ENCODE measurements at regions not wholly inside any gene's neighbourhood (a gene's known extent, or its start where the extent isn't known, plus 50 kb on each side); places are given as distances from the start of the nearest gene placed in this dataset.

DNA sequence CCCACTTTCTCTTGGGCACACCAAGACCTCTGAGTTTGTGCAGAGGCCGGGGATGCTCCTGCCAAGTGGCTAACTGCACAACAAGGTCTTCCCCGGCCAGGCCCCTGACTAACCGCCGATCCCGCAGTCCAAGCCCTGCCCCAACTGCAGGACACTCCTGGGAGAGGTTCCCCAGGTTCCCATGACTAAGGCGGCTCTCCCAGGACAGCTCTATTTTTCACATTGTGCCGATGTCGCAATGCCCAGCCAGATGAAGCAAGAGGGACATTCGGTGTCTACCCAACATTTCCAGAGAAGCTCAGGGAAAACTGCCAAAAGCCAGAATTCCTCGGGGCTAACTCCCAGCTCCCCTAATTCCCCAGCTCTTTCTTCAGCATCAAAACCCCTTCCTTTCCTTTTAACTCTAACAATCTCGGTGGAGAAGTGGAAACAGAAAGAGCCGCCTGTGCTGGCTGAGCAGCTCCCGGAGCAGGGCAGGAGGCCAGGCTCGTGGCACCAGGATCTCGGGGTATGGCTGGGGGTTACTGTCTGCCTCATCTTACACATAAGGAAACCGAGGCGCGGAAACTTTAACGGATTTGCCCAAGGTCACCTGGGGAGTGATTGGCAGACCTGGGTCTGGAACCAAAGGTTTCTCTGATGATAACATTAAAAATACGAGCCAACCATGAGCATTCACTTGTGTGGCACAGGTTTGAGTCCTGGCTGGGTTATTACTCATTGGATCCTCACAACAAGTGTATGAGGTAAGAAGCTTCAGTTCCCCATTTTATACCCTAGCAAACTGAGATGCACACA, 318.2 kb downstream of the BCL11B start:
- no peak for DNase-seq (ENCODE audit: low read depth in 2 of 2)

- DNase-seq (ENCODE audit: low read depth in 2 of 2): no peak
Observed at GRCh38 chr14:98954349-98955000, 317.5 kb downstream of the BCL11B start.

DNA sequence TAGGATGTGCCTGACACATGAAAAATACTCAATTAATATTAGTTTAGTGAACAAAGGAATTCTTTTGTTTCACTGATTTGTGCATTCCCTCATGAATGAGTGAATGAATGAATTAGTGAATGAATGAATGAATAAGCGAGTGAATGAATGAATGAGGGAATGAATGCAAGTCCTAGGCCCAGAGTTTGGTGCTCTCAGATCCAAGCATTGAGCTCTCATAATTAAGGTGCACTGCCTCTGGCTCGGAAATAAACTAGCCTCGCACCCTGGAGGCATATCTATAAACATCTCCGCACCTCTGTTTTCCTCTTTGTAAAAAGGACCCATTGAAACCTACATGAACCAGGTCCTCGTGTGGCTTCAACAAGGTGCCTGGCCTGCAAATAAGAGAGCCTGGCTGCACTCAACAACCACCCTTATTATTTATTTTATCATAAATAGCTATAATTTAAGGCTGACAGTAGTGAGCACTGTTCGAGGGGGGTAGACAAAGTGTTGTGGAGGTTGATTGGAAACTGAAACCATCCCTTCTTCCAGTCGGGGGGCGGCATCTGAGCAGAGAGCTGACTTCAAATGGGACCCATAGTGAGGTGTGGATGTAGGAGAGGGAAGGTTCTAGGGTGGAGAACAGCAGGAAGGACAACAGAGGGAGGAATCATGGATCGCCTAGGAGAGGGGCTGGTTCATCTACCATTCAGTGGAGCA, 316.8 kb downstream of the BCL11B start:
- DNase-seq (ENCODE audit: low read depth in 2 of 2): no peak

DNA sequence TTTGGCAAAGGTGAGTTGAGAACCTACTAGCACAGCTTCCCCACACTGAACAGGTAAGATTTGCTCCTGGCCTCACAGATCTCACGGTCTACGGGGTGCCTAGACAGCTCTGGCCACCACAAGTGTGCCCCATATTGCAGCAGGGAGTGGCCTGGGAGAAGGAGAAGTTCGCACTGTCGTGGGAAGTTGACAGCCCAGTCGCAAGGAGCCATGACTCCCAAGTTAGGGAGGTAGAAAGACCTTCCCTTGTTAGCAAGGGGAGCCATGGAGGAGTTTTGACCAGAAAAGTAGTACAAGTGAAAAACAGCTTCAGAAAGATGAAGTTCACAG, 316.3 kb downstream of the BCL11B start:
- DNase-seq (ENCODE audit: low read depth in 2 of 2): no peak

DNA sequence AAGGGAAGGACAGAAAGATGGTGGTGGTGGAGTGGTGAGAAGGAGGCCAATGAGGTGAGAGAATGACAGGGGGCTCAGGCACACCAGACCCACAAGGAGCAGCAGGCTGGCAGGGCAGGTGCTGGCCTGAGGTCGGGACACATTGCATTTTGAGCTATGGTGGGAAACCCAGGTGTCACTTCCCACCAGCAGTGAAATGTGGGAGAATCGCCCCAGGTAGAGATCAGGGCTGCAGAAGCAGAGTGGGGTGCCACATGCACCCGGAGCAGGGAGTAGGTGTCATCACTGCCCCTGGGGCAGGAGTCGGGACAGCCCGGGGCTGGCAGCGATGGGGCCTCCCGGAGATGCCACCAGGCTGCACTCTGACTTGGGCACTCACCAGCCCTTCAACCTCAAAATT, 315.8 kb downstream of the BCL11B start:
- no peak for DNase-seq (ENCODE audit: low read depth in 2 of 2)

DNA sequence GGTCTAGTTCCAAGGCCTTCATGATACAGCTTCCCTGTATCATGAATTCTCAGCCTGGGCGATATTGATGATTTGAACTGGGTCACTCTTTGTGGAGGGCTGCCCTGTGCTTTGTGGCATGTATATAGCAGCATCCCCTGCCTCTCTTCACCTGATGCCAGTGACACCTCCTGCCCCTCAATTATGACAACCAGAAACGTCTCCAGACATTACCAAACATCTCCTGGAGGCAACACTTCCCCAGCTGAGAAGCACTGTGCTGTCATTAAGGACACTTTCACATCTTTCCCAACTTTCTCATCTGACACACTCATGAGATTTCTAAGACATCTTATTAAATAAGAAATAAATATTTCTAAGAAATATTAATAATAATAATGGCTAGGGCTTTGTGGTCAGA, 315.3 kb downstream of the BCL11B start:
- no peak for DNase-seq (ENCODE audit: low read depth in 2 of 2)

GRCh38 chr14:98957211-98958047, 314.6 kb downstream of the BCL11B start:
- no peak for DNase-seq (ENCODE audit: low read depth in 2 of 2)

GRCh38 chr14:98958048-98958631, 313.9 kb downstream of the BCL11B start:
- no peak for DNase-seq (ENCODE audit: low read depth in 2 of 2)

DNA sequence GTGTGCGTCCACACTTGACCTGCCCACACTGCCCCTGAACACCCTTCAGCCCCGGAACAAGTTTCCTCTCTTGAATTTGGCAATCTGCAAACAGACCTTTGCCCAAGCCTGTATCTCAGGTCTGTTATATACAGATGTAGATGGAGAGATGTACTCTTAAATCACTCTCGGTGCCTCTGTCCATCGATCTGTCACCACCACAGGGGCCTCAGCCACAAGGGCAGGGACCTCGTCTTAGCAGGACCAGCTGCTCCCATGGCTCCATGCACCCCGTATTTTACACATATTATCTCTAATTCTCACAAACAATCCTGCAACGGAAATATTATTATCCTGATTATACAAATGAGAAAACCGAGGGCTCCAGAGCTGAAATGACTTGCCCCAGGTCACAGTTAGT, 313.4 kb downstream of the BCL11B start:
- no peak for DNase-seq (ENCODE audit: low read depth in 2 of 2)

DNA sequence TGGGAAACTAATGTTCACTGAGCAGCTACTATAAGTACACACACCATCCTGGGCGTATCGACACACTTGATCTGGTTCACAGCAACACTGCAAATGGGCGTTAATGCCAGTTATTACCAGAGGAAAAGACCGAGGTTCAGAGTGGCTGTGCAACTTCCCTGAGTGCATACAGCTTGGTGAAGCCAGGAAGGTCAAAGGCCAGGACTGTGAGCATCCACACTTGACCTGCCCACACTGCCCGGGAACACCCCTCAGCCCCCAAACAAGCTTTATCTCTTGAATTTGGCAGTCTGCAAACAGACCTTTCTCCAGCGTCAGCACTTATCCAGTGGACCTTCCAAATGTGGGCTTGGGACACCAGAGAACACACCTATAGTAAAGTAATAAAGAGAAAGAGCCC, 312.6 kb downstream of the BCL11B start:
- DNase-seq (ENCODE audit: low read depth in 2 of 2): no peak

DNA sequence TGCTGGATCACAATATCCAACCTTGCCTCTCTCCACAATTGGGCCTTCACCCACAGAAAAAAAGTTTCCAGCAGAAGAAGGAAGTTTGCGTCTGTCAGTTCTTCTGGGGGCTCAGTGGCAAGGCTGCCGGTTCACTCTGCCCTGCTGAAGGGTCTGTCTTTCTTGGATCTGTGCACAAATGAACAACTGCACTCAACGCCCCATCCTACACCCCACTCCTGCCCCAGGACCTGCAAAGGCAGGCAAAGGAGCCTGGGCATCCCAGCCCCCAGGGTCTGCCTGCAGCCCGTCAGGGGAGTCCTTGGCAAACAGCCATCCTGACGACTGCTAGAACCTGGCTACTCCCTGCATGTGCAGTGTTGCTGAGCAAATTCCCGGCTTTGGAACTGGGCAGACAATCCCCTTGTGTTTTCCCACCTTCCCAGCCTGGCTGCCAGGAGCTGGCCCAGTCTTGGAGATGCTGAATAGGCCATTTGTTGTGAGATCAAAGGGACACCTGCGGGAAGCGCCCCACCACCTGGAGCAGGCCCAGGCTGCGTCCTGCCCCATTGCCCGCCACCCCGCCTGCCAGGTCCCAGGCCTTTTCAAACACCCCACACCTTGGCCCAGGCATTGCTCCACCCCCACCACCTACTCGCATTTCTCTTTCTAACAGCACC, 311.9 kb downstream of the BCL11B start:
- DNase-seq (ENCODE audit: low read depth in 2 of 2): no peak

GRCh38 chr14:98960617-98961013, 311.4 kb downstream of the BCL11B start:
- DNase-seq (ENCODE audit: low read depth in 2 of 2): no peak

DNA sequence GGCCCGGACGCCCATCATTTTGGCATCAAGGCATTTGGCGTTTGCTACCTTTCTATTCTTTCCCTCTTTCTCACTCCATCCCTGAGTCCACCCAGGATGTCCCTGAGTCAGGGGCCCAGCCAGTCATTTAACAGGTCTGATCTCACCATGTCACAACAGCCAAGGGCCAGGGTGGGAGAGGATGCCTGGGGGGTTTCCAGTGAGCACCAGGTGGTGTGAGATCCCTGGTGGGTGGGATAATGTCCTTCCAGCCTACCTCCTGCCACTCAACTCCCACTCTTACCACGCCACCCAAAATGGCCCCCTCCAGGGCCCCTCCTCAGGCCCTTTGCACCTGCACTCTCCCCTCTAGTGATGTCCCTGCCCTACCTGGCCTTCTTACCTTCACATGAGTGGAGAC, 310.8 kb downstream of the BCL11B start:
- no peak for DNase-seq (ENCODE audit: low read depth in 2 of 2)

DNA sequence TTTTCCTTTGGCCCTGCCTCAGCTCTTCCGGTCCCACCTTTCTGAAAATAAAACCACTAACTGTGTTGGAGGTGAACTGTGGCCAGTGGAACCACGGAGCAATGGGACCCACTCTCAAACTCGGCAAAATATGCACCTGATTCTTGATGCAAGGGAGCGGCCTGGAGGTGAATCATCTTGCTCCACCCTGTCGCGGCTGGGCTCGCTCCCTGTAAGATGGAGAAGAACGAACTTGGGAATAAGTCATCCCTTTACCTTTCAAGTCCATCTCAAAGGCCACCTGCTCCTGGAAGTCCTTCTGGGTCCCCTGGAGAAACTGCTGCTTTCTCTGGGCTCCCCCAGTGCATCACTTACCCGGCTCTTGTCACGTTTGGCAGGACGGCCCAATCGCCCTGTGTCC, 309.9 kb downstream of the BCL11B start:
- no peak for DNase-seq (ENCODE audit: low read depth in 2 of 2)

- DNase-seq (ENCODE audit: low read depth in 2 of 2): no peak
Observed at GRCh38 chr14:98963610-98964009, 308.4 kb downstream of the BCL11B start.

GRCh38 chr14:98964171-98964570, 307.8 kb downstream of the BCL11B start:
- no peak for DNase-seq (ENCODE audit: low read depth in 2 of 2)

DNA sequence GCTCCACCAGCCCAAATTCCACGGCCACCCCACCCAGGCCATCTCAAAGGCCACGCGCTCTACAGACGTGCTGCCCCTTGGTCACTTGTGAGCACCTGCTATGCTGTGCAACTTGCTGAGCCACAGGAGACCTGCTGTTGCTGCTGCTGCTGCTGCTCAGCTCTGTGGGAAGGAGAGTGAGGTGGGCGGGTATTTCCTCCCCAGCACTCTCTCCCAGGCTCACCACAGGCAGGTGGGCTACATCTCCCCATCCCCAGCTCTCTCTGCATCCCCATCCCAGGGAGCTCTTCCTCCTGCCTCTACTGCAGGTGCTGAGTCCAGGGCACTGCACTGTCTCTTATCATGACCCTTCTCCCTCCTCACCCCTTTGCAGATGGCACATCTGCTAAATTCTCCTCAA, 306.9 kb downstream of the BCL11B start:
- no peak for DNase-seq (ENCODE audit: low read depth in 2 of 2)

DNA sequence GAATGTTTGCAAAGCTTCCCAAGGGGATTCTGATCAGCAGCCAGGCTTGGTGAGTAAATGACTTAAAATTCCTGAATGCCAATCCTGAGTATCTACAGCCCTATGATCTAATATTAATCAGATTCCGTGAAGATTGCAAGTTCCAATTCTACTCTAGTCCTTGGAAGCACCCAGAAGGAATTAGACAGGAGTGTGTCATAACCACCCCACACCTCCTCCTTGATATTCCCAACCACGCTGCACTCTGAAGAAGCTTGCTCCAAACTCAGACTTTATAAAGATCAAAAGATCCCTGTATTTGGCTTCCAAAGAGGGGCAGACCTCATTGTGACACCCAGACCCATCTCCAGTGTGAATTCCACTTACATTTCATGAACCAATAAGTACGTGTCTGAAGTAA, 306.0 kb downstream of the BCL11B start:
- no peak for DNase-seq (ENCODE audit: low read depth in 2 of 2)

DNA sequence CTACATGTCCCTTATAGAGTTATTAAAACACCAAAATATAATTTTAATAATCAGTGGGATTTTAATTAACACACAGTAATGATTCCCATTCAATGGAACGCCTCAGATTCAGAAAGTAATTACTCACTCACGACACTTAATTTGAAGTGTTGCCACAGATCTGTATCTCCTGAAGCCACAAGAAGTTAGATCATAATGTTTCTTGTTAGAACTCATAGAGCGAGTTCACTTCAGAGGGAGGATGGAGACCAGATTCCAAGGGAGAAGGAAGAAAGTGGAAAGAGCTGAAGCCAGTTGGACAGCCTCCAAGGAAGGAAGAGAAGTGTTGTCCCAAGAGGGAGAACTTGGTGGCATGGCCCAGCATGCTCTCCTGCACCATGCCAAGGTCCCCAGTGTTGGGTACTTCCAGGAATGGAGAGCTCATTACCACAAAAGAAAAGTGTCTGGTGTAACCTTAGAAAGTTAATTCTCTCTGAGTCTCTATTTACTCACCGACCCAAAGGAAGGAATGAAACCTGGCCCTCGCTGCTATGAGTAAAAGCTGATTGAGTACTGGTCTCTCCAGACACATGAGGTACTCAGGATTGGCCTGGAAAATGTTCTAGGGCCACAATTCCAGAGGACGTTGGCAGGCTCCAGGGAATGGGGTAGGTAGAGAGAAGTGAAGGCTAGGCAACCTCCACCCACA, 305.4 kb downstream of the BCL11B start:
- no peak for DNase-seq (ENCODE audit: low read depth in 2 of 2)

GRCh38 chr14:98974113-98974512, 297.9 kb downstream of the BCL11B start:
- DNase-seq (ENCODE audit: low read depth in 2 of 2): no peak

DNA sequence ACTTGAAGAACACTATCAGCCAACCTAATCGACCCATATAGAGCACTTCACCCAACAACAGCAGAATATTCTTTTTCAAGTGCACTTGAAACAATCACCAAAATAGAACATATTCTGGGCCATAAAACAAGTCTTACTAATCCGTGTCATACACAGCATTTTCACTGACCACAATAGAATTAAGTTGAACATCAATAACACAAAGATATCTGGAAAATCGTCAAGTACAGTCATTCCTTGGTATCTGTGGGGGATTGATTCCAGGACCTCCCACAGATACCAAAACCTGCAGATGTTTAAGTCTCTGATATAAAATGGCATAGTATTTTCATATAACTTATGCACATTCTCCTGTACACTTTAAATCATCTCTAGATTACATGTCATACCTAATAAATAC, 295.7 kb downstream of the BCL11B start:
- no peak for DNase-seq (ENCODE audit: low read depth in 2 of 2)
